Middle frontal gyrus (tissue), 1 donor: ENCODE measurements at regions not wholly inside any gene's neighbourhood (a gene's known extent, or its start where the extent isn't known, plus 50 kb on each side); places are given as distances from the start of the nearest gene placed in this dataset.
"Not testable (repeated sequence)": the region's sequence is repeated elsewhere in the genome, so short reads cannot be mapped to it uniquely, and the experiment has no call there.

Experiments
- DNase-seq: peaks from one replicate; pipeline ENCODE4 v3.0.0-alpha.2; 2015; ENCODE audit warnings: low spot score; ENCODE audit errors: extremely low spot score

GRCh38 chr13:107678075-107678689, 537.2 kb downstream of the LIG4 start:
- no peak for DNase-seq

GRCh38 chr13:107675847-107676550, 539.3 kb downstream of the LIG4 start:
- DNase-seq = no peak

GRCh38 chr13:107669391-107669993, 545.8 kb downstream of the LIG4 start:
- DNase-seq = peak; percentile 5

- DNase-seq = no peak
These were observed 549.3 kb downstream of the LIG4 start for GRCh38 chr13:107665926-107666458.

- peak; percentile 10 for DNase-seq
These were observed 565.1 kb downstream of the LIG4 start for GRCh38 chr13:107650081-107650701.

GRCh38 chr13:107649079-107649478, 566.3 kb downstream of the LIG4 start:
- no peak for DNase-seq

- DNase-seq = no peak
These were observed 571.2 kb downstream of the LIG4 start for GRCh38 chr13:107644136-107644535.

- no peak for DNase-seq
These were observed 571.7 kb downstream of the LIG4 start for GRCh38 chr13:107643615-107644014.

- no peak for DNase-seq
These were observed 572.5 kb downstream of the LIG4 start for GRCh38 chr13:107642831-107643230.

- DNase-seq = no peak
These were observed 573.8 kb downstream of the LIG4 start for GRCh38 chr13:107641574-107641973.

- DNase-seq = no peak
These were observed 589.7 kb downstream of the LIG4 start for GRCh38 chr13:107625648-107626047.

GRCh38 chr13:107617527-107617926, 597.8 kb downstream of the LIG4 start:
- DNase-seq = no peak

- no peak for DNase-seq
These were observed 603.0 kb downstream of the LIG4 start for GRCh38 chr13:107612376-107612775.

- no peak for DNase-seq
These were observed 606.6 kb downstream of the LIG4 start for GRCh38 chr13:107608736-107609135.

- DNase-seq = no peak
These were observed 614.4 kb downstream of the LIG4 start for GRCh38 chr13:107600971-107601370.

- not testable (repeated sequence) for DNase-seq
These were observed 619.0 kb downstream of the LIG4 start for GRCh38 chr13:107596306-107596705.

- DNase-seq = no peak
These were observed 624.8 kb downstream of the LIG4 start for GRCh38 chr13:107590556-107590955.

- no peak for DNase-seq
These were observed 627.7 kb downstream of the LIG4 start for GRCh38 chr13:107587681-107588080.

GRCh38 chr13:107586216-107586615, 629.1 kb downstream of the LIG4 start:
- DNase-seq = no peak

- no peak for DNase-seq
These were observed 629.7 kb downstream of the LIG4 start for GRCh38 chr13:107585469-107586180.

GRCh38 chr13:107582171-107582570, 633.2 kb downstream of the LIG4 start:
- no peak for DNase-seq
